IMR-90 (cell line): ENCODE measurements at regions not wholly inside any gene's neighbourhood (a gene's known extent, or its start where the extent isn't known, plus 50 kb on each side); places are given as distances from the start of the nearest gene placed in this dataset.

ENCODE experiments used
- POLR2A ChIP-seq: IDR thresholded peaks from 2 replicates; pipeline ENCODE4 v1.6.1; 2012; ENCODE audit warnings: mild to moderate bottlenecking, low read depth, low read length
- TF ChIP-seq, protein P1 (sequence below): conservative IDR thresholded peaks from 2 replicates; pipeline ENCODE4 v1.5.1; 2012; ENCODE audit warnings: mild to moderate bottlenecking, low read depth, low read length, improper control_type of control experiment
- TF ChIP-seq, protein P2 (sequence below): fragments of 150-350 bp; IDR thresholded peaks from 2 replicates; pipeline ENCODE4 v1.6.1; 2017; ENCODE audit warnings: mild to moderate bottlenecking, antibody characterized with exemption, low read length, low read depth

DNA sequence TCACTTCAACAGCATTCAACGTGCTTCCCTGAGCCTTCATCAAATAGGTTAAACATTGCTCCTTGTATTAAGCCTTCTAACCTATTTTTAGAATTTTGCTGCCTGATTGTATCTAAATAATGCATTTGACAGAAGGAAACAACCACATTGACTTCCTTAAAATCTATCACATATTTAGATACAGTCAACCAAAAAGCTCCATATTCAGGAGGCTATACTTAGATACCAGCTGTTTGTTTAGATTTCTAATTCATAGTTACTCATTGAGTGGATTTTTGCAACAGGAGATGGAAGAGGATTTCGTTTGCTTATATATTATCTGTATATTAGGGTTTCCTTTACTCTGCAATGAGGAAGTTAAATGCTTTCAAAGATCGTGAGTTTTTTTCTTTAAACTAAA lies 241.1 kb upstream of the PPP1R2C start:
- TF ChIP-seq, protein P1, sequence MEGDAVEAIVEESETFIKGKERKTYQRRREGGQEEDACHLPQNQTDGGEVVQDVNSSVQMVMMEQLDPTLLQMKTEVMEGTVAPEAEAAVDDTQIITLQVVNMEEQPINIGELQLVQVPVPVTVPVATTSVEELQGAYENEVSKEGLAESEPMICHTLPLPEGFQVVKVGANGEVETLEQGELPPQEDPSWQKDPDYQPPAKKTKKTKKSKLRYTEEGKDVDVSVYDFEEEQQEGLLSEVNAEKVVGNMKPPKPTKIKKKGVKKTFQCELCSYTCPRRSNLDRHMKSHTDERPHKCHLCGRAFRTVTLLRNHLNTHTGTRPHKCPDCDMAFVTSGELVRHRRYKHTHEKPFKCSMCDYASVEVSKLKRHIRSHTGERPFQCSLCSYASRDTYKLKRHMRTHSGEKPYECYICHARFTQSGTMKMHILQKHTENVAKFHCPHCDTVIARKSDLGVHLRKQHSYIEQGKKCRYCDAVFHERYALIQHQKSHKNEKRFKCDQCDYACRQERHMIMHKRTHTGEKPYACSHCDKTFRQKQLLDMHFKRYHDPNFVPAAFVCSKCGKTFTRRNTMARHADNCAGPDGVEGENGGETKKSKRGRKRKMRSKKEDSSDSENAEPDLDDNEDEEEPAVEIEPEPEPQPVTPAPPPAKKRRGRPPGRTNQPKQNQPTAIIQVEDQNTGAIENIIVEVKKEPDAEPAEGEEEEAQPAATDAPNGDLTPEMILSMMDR = no peak
- TF ChIP-seq, protein P2, sequence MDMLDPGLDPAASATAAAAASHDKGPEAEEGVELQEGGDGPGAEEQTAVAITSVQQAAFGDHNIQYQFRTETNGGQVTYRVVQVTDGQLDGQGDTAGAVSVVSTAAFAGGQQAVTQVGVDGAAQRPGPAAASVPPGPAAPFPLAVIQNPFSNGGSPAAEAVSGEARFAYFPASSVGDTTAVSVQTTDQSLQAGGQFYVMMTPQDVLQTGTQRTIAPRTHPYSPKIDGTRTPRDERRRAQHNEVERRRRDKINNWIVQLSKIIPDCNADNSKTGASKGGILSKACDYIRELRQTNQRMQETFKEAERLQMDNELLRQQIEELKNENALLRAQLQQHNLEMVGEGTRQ = no peak
- TF ChIP-seq POLR2A = no peak
